ACC112 (cell line): ENCODE measurements at regions not wholly inside any gene's neighbourhood (a gene's known extent, or its start where the extent isn't known, plus 50 kb on each side); places are given as distances from the start of the nearest gene placed in this dataset.
"Not testable (repeated sequence)": the region's sequence is repeated elsewhere in the genome, so short reads cannot be mapped to it uniquely, and the experiment has no call there.

Source experiments
- H2AFZ ChIP-seq: fragments of 200-600 bp; sonication (generic); one replicate; pipeline ENCODE4 v1.6.0; 2017; ENCODE audit warnings: antibody characterized with exemption, low read length; ENCODE audit not compliant: unreplicated experiment
- H3K27ac ChIP-seq: fragments of 200-600 bp; sonication (generic); 2 replicates; pipeline ENCODE4 v1.5.1; 2014; ENCODE audit warnings: low read depth, mild to moderate bottlenecking, antibody characterized with exemption, low read length, moderate library complexity
- H3K27me3 ChIP-seq: fragments of 200-600 bp; sonication (generic); 2 replicates; pipeline ENCODE4 v1.6.1; 2014; ENCODE audit warnings: mild to moderate bottlenecking, antibody characterized with exemption, low read length, moderate library complexity, mixed read lengths; ENCODE audit not compliant: insufficient read depth
- H3K36me3 ChIP-seq: fragments of 200-600 bp; sonication (generic); 2 replicates; pipeline ENCODE4 v1.6.1; 2016; ENCODE audit warnings: mild to moderate bottlenecking, antibody characterized with exemption, low read length, moderate library complexity, mixed read lengths; ENCODE audit not compliant: insufficient read depth
- H3K4me1 ChIP-seq: fragments of 200-600 bp; sonication (generic); one replicate; pipeline ENCODE4 v1.6.1; 2016; ENCODE audit warnings: low read length, mixed read lengths; ENCODE audit not compliant: insufficient read depth, unreplicated experiment, control insufficient read depth
- H3K4me3 ChIP-seq: fragments of 200-600 bp; sonication (generic); 2 replicates; pipeline ENCODE4 v1.5.1; 2014; ENCODE audit warnings: mild to moderate bottlenecking, low read depth, low read length
- H3K79me2 ChIP-seq: fragments of 200-600 bp; sonication (generic); one replicate; pipeline ENCODE4 v1.6.0; 2016; ENCODE audit warnings: low read length; ENCODE audit not compliant: control insufficient read depth, unreplicated experiment, insufficient read depth

DNA sequence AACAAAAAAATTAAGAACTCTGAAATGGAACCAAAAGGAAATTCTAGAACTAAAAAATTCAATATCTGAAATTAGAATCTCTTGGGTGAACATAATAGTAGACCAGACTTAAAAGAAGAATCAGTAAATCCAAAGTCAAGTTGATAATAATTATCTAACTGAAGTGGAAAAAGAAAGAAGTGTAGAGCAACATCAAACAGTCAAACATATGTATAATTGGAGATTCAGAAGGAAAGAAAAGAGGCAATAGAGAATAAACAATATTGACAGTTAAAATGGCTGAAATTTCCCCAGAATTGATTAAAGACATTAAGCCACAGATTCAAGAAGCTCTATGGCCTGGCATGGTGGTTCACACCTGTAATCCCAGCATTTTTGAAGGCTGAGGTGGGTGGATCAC lies 383.6 kb downstream of the PREX1 start:
- 0 out of 2 replicates have a peak, but pooled peaks cover 6% of the 10 kb centered on the region for H3K27me3 ChIP-seq
- H2AFZ ChIP-seq: no peak overlapping the region
- no peaks in the 10 kb centered on the region for H3K79me2 ChIP-seq
- no peak overlapping the region for H3K27ac ChIP-seq
- no peak overlapping the region for H3K4me3 ChIP-seq
- no peaks in the 10 kb centered on the region for H3K36me3 ChIP-seq
- no peaks in the 10 kb centered on the region for H3K4me1 ChIP-seq

DNA sequence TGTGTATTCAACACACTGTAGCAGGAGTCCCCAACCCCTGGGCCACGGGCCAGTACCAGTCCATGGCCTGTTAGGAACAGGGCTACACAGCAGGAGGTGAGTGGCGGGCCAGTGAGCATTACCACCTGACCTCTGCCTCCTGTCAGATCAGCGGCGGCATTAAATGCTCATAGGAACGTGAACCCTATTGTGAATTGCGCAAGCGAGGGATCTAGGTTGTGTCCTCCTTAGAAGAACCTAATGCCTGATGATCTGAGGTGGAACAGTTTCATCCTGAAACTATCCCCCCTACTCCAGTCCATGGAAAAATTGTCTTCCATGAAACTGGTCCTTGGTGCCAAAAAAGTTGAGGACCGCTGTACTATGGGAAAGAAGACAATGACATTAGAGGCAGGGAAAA lies 386.9 kb downstream of the PREX1 start:
- H3K4me1 ChIP-seq: no peaks in the 10 kb centered on the region
- H3K27ac ChIP-seq: no peak overlapping the region
- no peaks in the 10 kb centered on the region for H3K79me2 ChIP-seq
- H2AFZ ChIP-seq: no peak overlapping the region
- peaks cover 4% of the 10 kb centered on the region; the same call in 1 of the 2 replicates for H3K27me3 ChIP-seq
- no peaks in the 10 kb centered on the region for H3K36me3 ChIP-seq
- no peak overlapping the region for H3K4me3 ChIP-seq

DNA sequence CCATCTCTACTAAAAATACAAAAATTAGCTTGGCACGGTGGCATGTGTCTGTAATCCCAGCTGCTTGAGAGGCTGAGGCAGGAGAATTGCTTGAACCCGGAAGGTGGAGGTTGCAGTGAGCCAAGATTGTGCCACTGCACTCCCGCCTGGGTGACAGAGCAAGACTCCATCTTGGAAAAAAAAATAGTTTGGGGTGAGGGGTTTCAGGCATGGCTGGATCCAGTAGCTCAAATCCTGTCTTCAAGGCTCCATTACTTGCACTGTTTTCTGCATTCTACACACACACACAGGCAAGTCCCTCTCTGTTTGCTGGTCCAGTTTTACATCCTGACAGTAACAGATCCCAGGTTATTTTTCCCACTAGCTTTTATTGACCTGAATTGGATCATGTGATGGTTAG lies 387.5 kb downstream of the PREX1 start:
- not testable (repeated sequence) for H3K27me3 ChIP-seq, H3K36me3 ChIP-seq, H3K4me3 ChIP-seq, H3K79me2 ChIP-seq, H3K4me1 ChIP-seq, H2AFZ ChIP-seq, H3K27ac ChIP-seq

DNA sequence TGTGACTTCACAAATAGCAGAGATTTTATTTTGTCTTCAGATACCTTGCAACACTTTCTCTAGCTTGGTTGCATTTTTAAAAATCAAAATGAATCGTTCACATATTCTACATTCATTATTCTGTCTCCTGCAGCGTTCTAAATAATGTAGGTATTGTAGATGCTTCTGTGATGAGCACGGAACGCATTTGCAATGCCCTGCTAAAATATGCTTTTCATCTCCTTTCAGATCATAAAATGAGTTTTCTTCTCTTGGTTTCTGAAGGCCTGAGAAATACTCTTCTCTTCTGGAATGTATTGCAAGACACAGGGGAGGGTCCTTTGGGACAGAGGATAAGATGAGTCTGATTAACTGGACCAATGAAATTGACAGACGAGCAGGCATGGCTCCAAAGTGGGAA lies 390.7 kb downstream of the PREX1 start:
- no peak overlapping the region for H3K27ac ChIP-seq
- no peak overlapping the region for H3K4me3 ChIP-seq
- H2AFZ ChIP-seq: no peak overlapping the region
- peaks cover 20% of the 10 kb centered on the region; the same call in 1 of the 2 replicates for H3K27me3 ChIP-seq
- no peaks in the 10 kb centered on the region for H3K79me2 ChIP-seq
- H3K36me3 ChIP-seq: no peaks in the 10 kb centered on the region
- no peaks in the 10 kb centered on the region for H3K4me1 ChIP-seq

DNA sequence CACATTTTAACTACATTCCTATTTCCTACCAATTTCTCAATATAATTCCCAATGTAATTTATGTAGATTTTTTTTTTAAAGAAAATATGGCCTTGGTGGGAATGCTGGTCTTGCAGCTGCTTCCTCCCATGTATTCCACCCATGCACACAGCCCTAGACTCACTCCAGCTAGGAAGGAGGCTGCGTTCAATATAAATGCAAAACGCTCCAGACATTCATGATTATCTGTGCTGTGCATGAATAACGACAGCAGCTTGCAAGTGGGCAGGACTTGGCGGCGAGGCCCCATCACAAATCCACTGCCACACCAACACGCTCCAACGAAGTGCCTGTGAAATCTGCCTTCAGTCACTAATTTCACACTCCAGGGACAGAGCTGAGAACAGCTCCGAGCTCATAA lies 391.2 kb downstream of the PREX1 start:
- not testable (repeated sequence) for H3K36me3 ChIP-seq, H3K79me2 ChIP-seq, H3K4me1 ChIP-seq, H2AFZ ChIP-seq, H3K4me3 ChIP-seq, H3K27ac ChIP-seq
- H3K27me3 ChIP-seq: peaks cover 20% of the 10 kb centered on the region; the same call in 1 of the 2 replicates

DNA sequence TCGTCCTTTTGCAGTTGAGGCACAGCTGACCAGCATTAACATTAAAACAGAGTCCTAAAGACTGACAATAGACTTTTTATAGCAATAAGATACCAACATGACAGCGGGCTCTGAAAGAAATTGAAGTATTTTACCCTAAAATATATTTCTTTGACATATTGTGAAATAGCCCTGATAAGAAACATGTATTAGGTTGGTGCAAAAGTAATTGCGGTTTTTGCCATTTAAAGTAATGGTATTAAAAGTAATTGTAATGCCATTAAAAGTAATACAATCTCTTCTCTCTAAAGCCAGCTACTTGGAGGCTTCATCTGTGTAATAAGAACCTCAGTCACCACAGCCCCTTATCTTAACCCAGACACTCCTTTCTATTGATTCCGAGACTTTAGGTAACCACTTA lies 394.6 kb downstream of the PREX1 start:
- Histone ChIP-seq H3K36me3 (no peaks in the 10 kb centered on the region), H3K4me1 (no peaks in the 10 kb centered on the region), H3K79me2 (no peaks in the 10 kb centered on the region), H3K27me3 (peaks cover 26% of the 10 kb centered on the region), H3K27ac (no peak overlapping the region), H3K4me3 (no peak overlapping the region), H2AFZ (no peak overlapping the region)

DNA sequence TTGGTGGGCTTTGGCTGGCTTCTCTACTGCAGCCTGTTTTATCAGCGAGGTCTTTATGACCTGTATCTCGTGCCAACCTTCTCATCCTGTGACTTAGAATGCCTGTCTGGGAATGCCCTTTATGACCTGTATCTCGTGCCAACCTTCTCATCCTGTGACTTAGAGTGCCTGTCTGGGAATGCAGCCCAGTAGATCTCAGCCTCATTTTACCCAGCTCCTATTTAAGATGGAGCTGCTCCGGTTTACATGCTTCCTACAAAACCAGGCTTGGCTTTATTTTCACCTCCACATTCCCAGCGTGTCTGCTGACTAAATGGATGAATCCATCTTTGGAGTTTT lies 395.3 kb downstream of the PREX1 start:
- H3K79me2 ChIP-seq: no peaks in the 10 kb centered on the region
- H3K27me3 ChIP-seq: peaks cover 26% of the 10 kb centered on the region
- no peaks in the 10 kb centered on the region for H3K36me3 ChIP-seq
- no peak overlapping the region for H2AFZ ChIP-seq
- H3K4me3 ChIP-seq: no peak overlapping the region
- H3K4me1 ChIP-seq: no peaks in the 10 kb centered on the region
- no peak overlapping the region for H3K27ac ChIP-seq

DNA sequence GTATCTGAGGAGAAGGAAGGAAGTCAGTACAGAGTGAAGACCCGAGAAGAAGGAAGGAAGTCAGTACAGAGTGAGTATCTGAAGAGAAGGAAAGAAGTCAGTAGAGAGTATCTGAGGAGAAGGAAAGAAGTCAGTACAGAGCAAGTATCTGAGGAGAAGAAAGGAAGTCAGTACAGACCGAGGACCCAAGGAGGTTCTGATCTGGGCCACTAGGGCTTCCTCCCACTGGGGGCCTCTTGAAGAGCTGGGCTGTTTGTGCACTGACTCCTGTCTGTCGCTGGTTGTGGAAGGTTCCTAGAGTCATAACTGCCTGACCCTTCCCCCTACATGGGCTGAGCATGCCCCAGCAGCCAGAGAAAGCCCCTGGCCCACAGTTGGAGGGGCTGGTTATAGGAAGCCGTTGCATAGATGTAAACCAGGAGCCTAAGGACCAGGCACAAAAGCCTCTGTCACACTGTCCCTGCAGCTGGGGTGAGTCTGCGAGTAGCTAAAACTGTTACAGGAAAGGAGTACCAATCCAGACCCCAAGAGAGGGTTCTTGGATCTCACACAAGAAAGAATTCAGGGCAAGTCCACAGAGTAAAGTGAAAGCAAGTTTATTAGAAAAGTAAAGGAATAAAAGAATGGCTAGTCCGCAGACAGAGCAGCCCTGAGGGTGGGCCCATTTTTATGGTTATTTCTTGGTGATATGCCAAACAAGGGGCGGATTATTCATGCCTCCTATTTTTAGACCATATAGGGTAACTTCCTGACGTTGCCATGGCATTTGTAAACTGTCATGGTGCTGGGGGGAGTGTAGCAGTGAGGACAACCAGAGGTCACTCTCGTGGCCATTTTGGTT lies 395.9 kb downstream of the PREX1 start:
- H3K4me3 ChIP-seq: no peak overlapping the region
- H3K79me2 ChIP-seq: no peaks in the 10 kb centered on the region
- H3K36me3 ChIP-seq: no peaks in the 10 kb centered on the region
- H3K27me3 ChIP-seq: peaks cover 23% of the 10 kb centered on the region; the same call in 1 of the 2 replicates
- H3K27ac ChIP-seq: no peak overlapping the region
- H3K4me1 ChIP-seq: no peaks in the 10 kb centered on the region
- no peak overlapping the region for H2AFZ ChIP-seq

DNA sequence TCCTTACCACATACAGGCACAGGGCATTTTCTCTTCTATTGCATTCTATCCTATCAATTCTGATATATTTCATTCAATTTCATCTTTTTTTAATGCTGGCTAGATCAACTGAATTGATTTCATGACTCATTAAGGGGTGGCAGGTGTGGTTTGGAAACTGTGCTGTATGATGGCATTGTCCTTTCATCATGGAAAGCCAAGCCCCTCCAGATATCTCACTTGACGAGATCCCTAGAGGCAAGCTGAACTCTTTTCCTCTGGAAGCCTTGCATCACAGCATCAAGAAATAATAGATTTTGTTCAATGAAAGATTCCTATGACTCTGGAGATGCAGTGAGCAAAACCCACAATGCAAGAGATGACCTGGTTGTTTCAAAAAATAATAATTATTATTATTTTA lies 401.2 kb downstream of the PREX1 start:
- H3K36me3 ChIP-seq: no peaks in the 10 kb centered on the region
- no peaks in the 10 kb centered on the region for H3K79me2 ChIP-seq
- H3K4me3 ChIP-seq: no peak overlapping the region
- H2AFZ ChIP-seq: no peak overlapping the region
- no peak overlapping the region for H3K27ac ChIP-seq
- H3K27me3 ChIP-seq: peaks cover 26% of the 10 kb centered on the region
- no peaks in the 10 kb centered on the region for H3K4me1 ChIP-seq

DNA sequence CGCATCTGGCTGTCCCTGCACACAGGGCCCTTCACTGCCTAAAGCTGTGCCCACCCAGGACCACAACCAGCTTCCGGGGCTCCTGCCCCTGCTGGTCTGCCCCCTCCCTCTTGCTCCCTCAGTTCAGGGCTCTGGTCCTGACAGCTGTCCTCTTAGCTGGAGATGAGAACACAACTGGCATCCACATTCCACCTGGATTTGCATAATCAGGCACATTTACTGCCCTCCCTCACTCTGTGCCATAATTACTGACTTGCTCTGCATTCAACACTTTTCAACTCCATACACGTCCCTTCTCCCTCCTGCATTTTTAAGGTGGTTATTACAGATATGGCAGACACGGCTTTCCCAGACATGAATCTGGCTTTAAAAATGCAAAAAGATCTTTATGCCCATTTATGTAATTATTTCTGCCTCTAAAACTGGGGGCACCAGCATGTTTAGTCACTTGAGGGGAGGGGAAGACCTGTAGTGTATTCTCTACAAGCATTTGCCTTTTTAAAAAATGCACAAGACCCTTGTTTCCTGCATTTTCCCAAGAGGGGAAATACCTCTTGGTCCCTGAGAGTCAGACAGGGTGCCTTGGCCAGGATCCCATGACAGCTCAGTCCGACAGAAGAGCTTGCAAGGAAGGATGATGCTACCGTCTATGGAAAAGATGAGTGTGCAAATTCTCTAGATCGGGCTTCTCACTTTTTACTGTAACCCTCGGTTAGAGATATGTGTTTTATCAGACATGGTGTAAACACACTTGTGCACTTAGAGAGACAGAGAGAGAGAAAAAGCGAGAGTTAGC lies 401.8 kb downstream of the PREX1 start:
- Histone ChIP-seq H2AFZ (no peak overlapping the region), H3K27ac (no peak overlapping the region), H3K4me3 (no peak overlapping the region), H3K4me1 (no peaks in the 10 kb centered on the region), H3K36me3 (no peaks in the 10 kb centered on the region), H3K27me3 (peaks cover 32% of the 10 kb centered on the region), H3K79me2 (no peaks in the 10 kb centered on the region)

DNA sequence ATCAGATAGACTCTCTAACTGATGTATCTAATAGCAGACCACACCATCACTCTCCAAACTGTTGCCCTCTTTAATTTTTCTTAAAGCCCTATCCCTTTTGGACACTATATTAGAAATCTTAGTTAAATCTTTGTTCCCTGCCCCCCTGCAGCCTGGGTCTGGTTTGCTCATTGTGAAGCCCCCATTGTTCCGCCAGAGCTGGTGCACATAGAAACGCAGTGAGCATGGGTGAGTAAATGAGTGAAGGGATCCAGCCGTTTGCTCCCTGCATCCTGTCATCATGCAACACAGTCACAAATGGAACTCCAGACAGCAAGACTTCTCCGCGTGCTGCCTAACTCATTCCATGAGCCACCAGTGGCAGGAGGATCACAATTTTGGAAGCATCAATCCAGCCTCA lies 402.5 kb downstream of the PREX1 start:
- H3K27ac ChIP-seq: no peak overlapping the region
- no peak overlapping the region for H3K4me3 ChIP-seq
- no peaks in the 10 kb centered on the region for H3K36me3 ChIP-seq
- H3K79me2 ChIP-seq: no peaks in the 10 kb centered on the region
- H3K27me3 ChIP-seq: peaks cover 37% of the 10 kb centered on the region
- H2AFZ ChIP-seq: no peak overlapping the region
- no peaks in the 10 kb centered on the region for H3K4me1 ChIP-seq
